K562 (cell line): ENCODE measurements at regions not wholly inside any gene's neighbourhood (a gene's known extent, or its start where the extent isn't known, plus 50 kb on each side); places are given as distances from the start of the nearest gene placed in this dataset.
A peak's percentile ranks its signal among the peaks of the same experiment; 100 is the strongest.

ENCODE experiments used
- CTCFL ChIP-seq: IDR thresholded peaks from 2 replicates; pipeline ENCODE4 v1.6.1; 2011; ENCODE audit warnings: borderline replicate concordance, low read depth, mild to moderate bottlenecking, moderate library complexity, low read length; ENCODE audit not compliant: insufficient read depth, poor library complexity, severe bottlenecking
- HNRNPUL1 ChIP-seq: fragments of 200-400 bp; formaldehyde crosslinking; IDR thresholded peaks from 2 replicates; pipeline ENCODE4 v1.6.1; 2017; ENCODE audit warnings: low read length
- MITF ChIP-seq: IDR thresholded peaks from 2 replicates; pipeline ENCODE4 v1.6.1; 2014; ENCODE audit warnings: antibody characterized with exemption
- PCBP2 ChIP-seq: fragments of 200-400 bp; formaldehyde crosslinking; IDR thresholded peaks from 2 replicates; pipeline ENCODE4 v1.6.1; 2018; ENCODE audit warnings: low read length, low read depth, mild to moderate bottlenecking, moderate library complexity; ENCODE audit not compliant: poor library complexity, severe bottlenecking
- PHF20 ChIP-seq: fragments of 450-650 bp; IDR thresholded peaks from 2 replicates; pipeline ENCODE4 v1.6.1; 2018; ENCODE audit not compliant: partially characterized antibody
- PHF8 ChIP-seq: fragments of 200-600 bp; sonication (generic); IDR thresholded peaks from 2 replicates; pipeline ENCODE4 v1.6.1; 2012; ENCODE audit warnings: mixed run types, mild to moderate bottlenecking, inconsistent platforms, low read length, moderate library complexity, borderline replicate concordance
- STAG1 ChIP-seq: sonication (generic); formaldehyde crosslinking; IDR thresholded peaks from 2 replicates; pipeline ENCODE4 v1.5.0; 2020; ENCODE audit warnings: missing genetic modification reagents, borderline replicate concordance
- TEAD1 ChIP-seq, 2 experiments: fragments of 450-650 bp in 1 of 2; sonication (generic) in 1 of 2; formaldehyde crosslinking; IDR thresholded peaks; 2 replicates each; pipeline versions ENCODE4 v1.4.0 to v1.8.0; 2020 to 2022; ENCODE audit warnings: mild to moderate bottlenecking in 2 of 2, missing genetic modification reagents in 1 of 2
- THRB ChIP-seq: fragments of 450-650 bp; formaldehyde crosslinking; conservative IDR thresholded peaks from 2 replicates; pipeline ENCODE4 v1.4.0; 2022; ENCODE audit warnings: mild to moderate bottlenecking, missing genetic modification characterization
- ZBTB17 ChIP-seq: fragments of 450-650 bp; formaldehyde crosslinking; IDR thresholded peaks from 2 replicates; pipeline ENCODE4 v1.4.0; 2020; ENCODE audit warnings: mild to moderate bottlenecking
- ZNF197 ChIP-seq: fragments of 200-800 bp; sonication (Bioruptor generic); IDR thresholded peaks from 2 replicates; pipeline ENCODE4 v1.6.1; 2016; ENCODE audit warnings: low read depth, missing genetic modification characterization, missing compliant biosample characterization
- ZNF318 ChIP-seq, 2 experiments: fragments of 450-650 bp; IDR thresholded peaks; 2 replicates each; pipeline ENCODE4 v1.6.1; 2016; ENCODE audit warnings: mild to moderate bottlenecking in 2 of 2, borderline replicate concordance in 1 of 2, low read depth in 1 of 2, moderate library complexity in 1 of 2
- TF ChIP-seq, protein P1 (sequence below): sonication (generic); formaldehyde crosslinking; IDR thresholded peaks from 2 replicates; pipeline ENCODE4 v1.9.0; 2022; ENCODE audit warnings: mild to moderate bottlenecking, missing genetic modification reagents

- no peak for TF ChIP-seq ZNF318 (IDR thresholded peaks at IDR 0.05; ENCODE audit: borderline replicate concordance in 1 of 2, low read depth in 1 of 2)
- no peak for TF ChIP-seq PHF8
- TF ChIP-seq ZNF197 (CRISPR knock-in tag) = no peak
- peak; percentile 85 for TF ChIP-seq ZBTB17
- no peak for TF ChIP-seq HNRNPUL1
- no peak for TF ChIP-seq CTCFL
- TF ChIP-seq MITF = peak; percentile 87
- no peak for TF ChIP-seq STAG1 (CRISPR knock-in tag)
- TF ChIP-seq PHF20 = no peak
- TF ChIP-seq, protein P1, sequence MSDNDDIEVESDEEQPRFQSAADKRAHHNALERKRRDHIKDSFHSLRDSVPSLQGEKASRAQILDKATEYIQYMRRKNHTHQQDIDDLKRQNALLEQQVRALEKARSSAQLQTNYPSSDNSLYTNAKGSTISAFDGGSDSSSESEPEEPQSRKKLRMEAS (CRISPR knock-in tag) = peak; percentile 70; the same call in 1 of the 2 replicates
- no peak for TF ChIP-seq THRB (CRISPR knock-in tag)
- TF ChIP-seq TEAD1 (CRISPR knock-in tag; IDR thresholded peaks at IDR 0.05) = 0 out of 4 replicates have a peak, but pooled peaks of 1 of the 2 experiments have one; percentile 25
- no peak for TF ChIP-seq PCBP2
Measured at GRCh38 chr3:14265246-14265962, 86.8 kb downstream of the LSM3 start (continued).
